H1 (cell line): ENCODE measurements at regions not wholly inside any gene's neighbourhood (a gene's known extent, or its start where the extent isn't known, plus 50 kb on each side); places are given as distances from the start of the nearest gene placed in this dataset.

Experiments used
- CTCF ChIA-PET: fragments of 300-600 bp; sonication (Branson Sonifier 250); formaldehyde crosslinking; loops from one replicate; lab custom pipeline; 2021; ENCODE audit not compliant: partially characterized antibody; lab: Charles Lee
- POLR2A ChIA-PET: fragments of 300-600 bp; sonication (Branson Sonifier 250); formaldehyde crosslinking; loops from one replicate; lab custom pipeline; 2021; ENCODE audit warnings: inconsistent platforms; ENCODE audit not compliant: partially characterized antibody; lab: Charles Lee
- DNase-seq, 2 experiments: peaks; one replicate each; pipeline versions ENCODE4 v3.0.0 to v3.0.0-alpha.2; 2010 to 2022; ENCODE audit warnings: low spot score in 2 of 2, low read depth in 1 of 2, mixed read lengths in 1 of 2
- FAIRE-seq: peaks from 2 replicates; lab custom pipeline; 2011; peaks lifted over from hg19 to GRCh38; lab: Jason Lieb, UNC
- H2AFZ ChIP-seq: 2 replicates; pipeline ENCODE4 v1.8.1; 2012; ENCODE audit warnings: low read length, inconsistent platforms
- H2AK5ac ChIP-seq: 2 replicates; pipeline ENCODE4 v1.6.1; 2013; ENCODE audit warnings: low read depth, low read length
- H2BK120ac ChIP-seq: replicated peaks from 2 replicates; pipeline ENCODE3; 2013; ENCODE audit warnings: low read depth, low read length, inconsistent platforms
- H2BK12ac ChIP-seq: 2 replicates; pipeline ENCODE4 v1.6.1; 2013; ENCODE audit warnings: low read depth, low read length
- H2BK15ac ChIP-seq: 2 replicates; pipeline ENCODE4 v1.6.1; 2013; ENCODE audit warnings: low read length
- H2BK20ac ChIP-seq: 2 replicates; pipeline ENCODE4 v1.6.1; 2013; ENCODE audit warnings: low read length
- H2BK5ac ChIP-seq: 2 replicates; pipeline ENCODE4 v1.6.1; 2013; ENCODE audit warnings: low read depth, low read length
- H3K14ac ChIP-seq: 2 replicates; pipeline ENCODE4 v1.6.1; 2013; ENCODE audit warnings: inconsistent platforms; ENCODE audit not compliant: insufficient read length
- H3K18ac ChIP-seq: 2 replicates; pipeline ENCODE4 v1.6.1; 2013; ENCODE audit warnings: low read length; ENCODE audit errors: extremely low read depth
- H3K23ac ChIP-seq: 2 replicates; pipeline ENCODE4 v1.6.1; 2013; ENCODE audit warnings: inconsistent platforms; ENCODE audit not compliant: insufficient read length
- H3K23me2 ChIP-seq: 2 replicates; pipeline ENCODE4 v1.6.1; 2013; ENCODE audit warnings: low read depth, low read length
- H3K27ac ChIP-seq: 2 replicates; pipeline ENCODE4 v1.6.1; 2011; ENCODE audit warnings: low read depth, low read length, inconsistent platforms
- H3K27me3 ChIP-seq, 4 experiments: replicated peaks in 1 of 4; 1 replicate in 1 of 4; 2 replicates in 3 of 4; pipeline versions ENCODE4 v1.6.1 to v1.8.1; 2011 to 2013; ENCODE audit warnings: low read length in 3 of 4, mild to moderate bottlenecking in 3 of 4, inconsistent platforms in 2 of 4, mixed read lengths in 2 of 4, moderate library complexity in 1 of 4; ENCODE audit not compliant: control insufficient read depth in 3 of 4, insufficient read depth in 3 of 4; ENCODE audit errors: extremely low read depth in 1 of 4
- H3K36me3 ChIP-seq, 4 experiments: 2 replicates each; pipeline versions ENCODE4 v1.6.1 to v1.8.1; 2011 to 2013; ENCODE audit warnings: mild to moderate bottlenecking in 4 of 4, low read length in 3 of 4, moderate library complexity in 2 of 4, control low read depth in 1 of 4, inconsistent platforms in 1 of 4; ENCODE audit not compliant: insufficient read depth in 4 of 4, control insufficient read depth in 2 of 4
- H3K4ac ChIP-seq: replicated peaks from 2 replicates; pipeline ENCODE3; 2013; ENCODE audit warnings: low read length, low read depth, mixed read lengths, inconsistent platforms; ENCODE audit not compliant: insufficient read length
- H3K4me1 ChIP-seq, 4 experiments: replicated peaks in 1 of 4; 1 replicate in 1 of 4; 2 replicates in 3 of 4; pipeline versions ENCODE4 v1.6.1 to v1.8.1; 2011 to 2013; ENCODE audit warnings: low read length in 3 of 4, inconsistent platforms in 2 of 4, mixed read lengths in 1 of 4; ENCODE audit not compliant: insufficient read depth in 4 of 4, control insufficient read depth in 3 of 4
- H3K4me2 ChIP-seq, 2 experiments: 2 replicates each; pipeline versions ENCODE4 v1.6.1 to v1.8.1; 2011 to 2013; ENCODE audit warnings: low read depth in 2 of 2, low read length in 2 of 2, control low read depth in 1 of 2, inconsistent platforms in 1 of 2, mild to moderate bottlenecking in 1 of 2; ENCODE audit not compliant: insufficient read depth in 1 of 2
- H3K4me3 ChIP-seq, 4 experiments: fragments of 200-600, 300-600 bp in 1 of 4; sonication (generic), shearing (Covaris generic), sonication (Bioruptor Twin) in 1 of 4; 2 replicates each; pipeline versions ENCODE4 v1.5.1 to v1.8.1; 2011 to 2016; ENCODE audit warnings: low read length in 4 of 4, low read depth in 3 of 4, control low read depth in 2 of 4, inconsistent platforms in 2 of 4, mild to moderate bottlenecking in 2 of 4, mixed read lengths in 1 of 4, moderate library complexity in 1 of 4; ENCODE audit not compliant: insufficient read depth in 2 of 4; ENCODE audit errors: extremely low read depth in 1 of 4
- H3K56ac ChIP-seq: replicated peaks from 2 replicates; pipeline ENCODE3; 2013; ENCODE audit warnings: low read depth, mild to moderate bottlenecking, mixed read lengths, low read length, inconsistent platforms; ENCODE audit not compliant: insufficient read length
- H3K79me1 ChIP-seq: 2 replicates; pipeline ENCODE4 v1.6.1; 2013; ENCODE audit warnings: low read depth, low read length, control low read depth
- H3K79me2 ChIP-seq, 2 experiments: 2 replicates each; pipeline versions ENCODE4 v1.6.1 to v1.8.1; 2012 to 2013; ENCODE audit warnings: low read length in 2 of 2, mild to moderate bottlenecking in 2 of 2, inconsistent platforms in 1 of 2; ENCODE audit not compliant: insufficient read depth in 2 of 2, control insufficient read depth in 1 of 2
- H3K9ac ChIP-seq, 4 experiments: replicated peaks in 1 of 4; 1 replicate in 1 of 4; 2 replicates in 3 of 4; pipeline versions ENCODE4 v1.6.1 to v1.8.1; 2011 to 2013; ENCODE audit warnings: low read depth in 3 of 4, low read length in 3 of 4, control low read depth in 2 of 4, mild to moderate bottlenecking in 2 of 4, moderate library complexity in 2 of 4, inconsistent platforms in 1 of 4; ENCODE audit errors: extremely low read depth in 1 of 4
- H3K9me3 ChIP-seq, 2 experiments: 2 replicates each; pipeline versions ENCODE4 v1.6.1 to v1.8.1; 2012 to 2013; ENCODE audit warnings: mild to moderate bottlenecking in 2 of 2, moderate library complexity in 2 of 2, control low read depth in 1 of 2, inconsistent platforms in 1 of 2, low read depth in 1 of 2, low read length in 1 of 2, mixed read lengths in 1 of 2; ENCODE audit not compliant: insufficient read depth in 2 of 2
- H4K20me1 ChIP-seq, 2 experiments: replicated peaks in 1 of 2; 2 replicates each; pipeline versions ENCODE3 to v1.8.1; 2011 to 2013; ENCODE audit warnings: inconsistent platforms in 2 of 2, low read length in 2 of 2, mild to moderate bottlenecking in 1 of 2; ENCODE audit not compliant: insufficient read depth in 2 of 2, control insufficient read depth in 1 of 2
- H4K5ac ChIP-seq: 2 replicates; pipeline ENCODE4 v1.6.1; 2013; ENCODE audit warnings: low read length, low read depth, mixed read lengths, inconsistent platforms; ENCODE audit not compliant: insufficient read length
- H4K8ac ChIP-seq: 2 replicates; pipeline ENCODE4 v1.8.0; 2013; ENCODE audit warnings: mild to moderate bottlenecking, moderate library complexity, low read length, inconsistent platforms; ENCODE audit not compliant: insufficient read depth; ENCODE audit errors: extremely low read depth
- H4K91ac ChIP-seq: replicated peaks from 2 replicates; pipeline ENCODE3; 2013; ENCODE audit warnings: low read length, mixed read lengths, inconsistent platforms; ENCODE audit not compliant: insufficient read length
- CHD2 ChIP-seq: IDR thresholded peaks from 2 replicates; pipeline ENCODE4 v1.6.1; 2012; ENCODE audit warnings: low read length, improper control_type of control experiment
- E2F6 ChIP-seq: IDR thresholded peaks from 2 replicates; pipeline ENCODE4 v1.6.1; 2012; ENCODE audit warnings: inconsistent platforms
- JUN ChIP-seq: IDR thresholded peaks from 2 replicates; pipeline ENCODE4 v1.6.1; 2011; ENCODE audit warnings: low read depth, mild to moderate bottlenecking, improper control_type of control experiment, low read length
- POLR2A ChIP-seq, 2 experiments: IDR thresholded peaks; 1 replicate in 1 of 2; 2 replicates in 1 of 2; pipeline ENCODE4 v1.6.1; 2011; ENCODE audit warnings: low read depth in 2 of 2, low read length in 2 of 2, mild to moderate bottlenecking in 2 of 2; ENCODE audit errors: control extremely low read depth in 1 of 2
- SP1 ChIP-seq: IDR thresholded peaks from 2 replicates; pipeline ENCODE4 v1.6.1; 2011; ENCODE audit warnings: low read depth, low read length
- SP2 ChIP-seq: IDR thresholded peaks from 2 replicates; pipeline ENCODE4 v1.6.1; 2012; ENCODE audit warnings: mild to moderate bottlenecking, low read length, inconsistent platforms
- YY1 ChIP-seq: IDR thresholded peaks from 2 replicates; pipeline ENCODE4 v1.6.1; 2011; ENCODE audit warnings: low read depth, mild to moderate bottlenecking, low read length
- WGBS, 2 experiments: shearing (Covaris generic) in 1 of 2; methylation state at CpG; one replicate each; pipeline versions ENCODE4 v1.1.6 to v1.1.7; 2013 to 2015; ENCODE audit warnings: low lambda C conversion rate in 2 of 2, mixed read lengths in 2 of 2, inconsistent platforms in 1 of 2, low coverage in 1 of 2, missing lambda C conversion rate in 1 of 2; ENCODE audit not compliant: insufficient replicate concordance in 2 of 2, insufficient coverage in 1 of 2, insufficient read length in 1 of 2; ENCODE audit errors: extremely low coverage in 1 of 2, missing lambda C conversion rate in 1 of 2; 5-methylcytosine and 5-hydroxymethylcytosine counted together

GRCh38 chr1:193940176-193940575 lies 753.8 kb upstream of the B3GALT2 start:
- no peak overlapping the region for H4K8ac ChIP-seq
- H4K5ac ChIP-seq: no peak overlapping the region
- H3K27me3 ChIP-seq: no peaks in the 10 kb centered on the region
- H3K9me3 ChIP-seq: no peaks in the 10 kb centered on the region
- H3K27ac ChIP-seq: no peak overlapping the region
- H3K4me2 ChIP-seq: no peak overlapping the region
- H3K4me1 ChIP-seq: 0 out of 7 replicates have a peak, but pooled peaks cover 0 to 2% (median 0%) of the 10 kb centered on the region in 4 experiments
- H2AK5ac ChIP-seq: no peak overlapping the region
- H3K79me2 ChIP-seq: no peaks in the 10 kb centered on the region
- no peak overlapping the region for H2BK5ac ChIP-seq
- POLR2A ChIA-PET: no interaction called here
- CTCF ChIA-PET: interaction anchor here (0.6 kb wide), 1 partner anchor 165 kb away, joined by 3 read pairs; no protein-coding TSS in a partner anchor
- H3K14ac ChIP-seq: no peak overlapping the region
- H3K4ac ChIP-seq: no peak overlapping the region
- H3K79me1 ChIP-seq: no peaks in the 10 kb centered on the region
- no peaks in the 10 kb centered on the region for H3K36me3 ChIP-seq
- H4K20me1 ChIP-seq: no peaks in the 10 kb centered on the region
- no peak overlapping the region for H2BK12ac ChIP-seq
- WGBS, 2 experiments: 95% methylated on average over 1 of the region's 1 CpG; no CpG with 5 or more reads in 1 of the 2 experiments
- no peaks in the 10 kb centered on the region for H3K23me2 ChIP-seq
- H3K18ac ChIP-seq: no peak overlapping the region
- no peak overlapping the region for H3K56ac ChIP-seq
- no peak overlapping the region for H3K4me3 ChIP-seq
- no peak overlapping the region for H2BK20ac ChIP-seq
- no peak overlapping the region for H3K9ac ChIP-seq
- H3K23ac ChIP-seq: no peak overlapping the region
- FAIRE-seq (no peak), DNase-seq (no peak)
- no peak overlapping the region for H2BK15ac ChIP-seq
- no peak overlapping the region for H2AFZ ChIP-seq
- TF ChIP-seq CHD2 (no peak), SP1 (no peak), SP2 (no peak), POLR2A (IDR thresholded peaks at IDR 0.05; ENCODE audit: control extremely low read depth in 1 of 2, low read depth in 2 of 2, low read length in 2 of 2) (no peak), JUN (no peak), YY1 (no peak), E2F6 (no peak)
- H2BK120ac ChIP-seq: no peak overlapping the region
- H4K91ac ChIP-seq: no peak overlapping the region
